HG03097 (cell line): ENCODE measurements at regions not wholly inside any gene's neighbourhood (a gene's known extent, or its start where the extent isn't known, plus 50 kb on each side); places are given as distances from the start of the nearest gene placed in this dataset.

Experiments
- ATAC-seq: cut with Tn5 transposase; IDR thresholded peaks from one replicate; pipeline ENCODE4 v1.9.1; 2021; ENCODE audit not compliant: unreplicated experiment, low FRiP score

DNA sequence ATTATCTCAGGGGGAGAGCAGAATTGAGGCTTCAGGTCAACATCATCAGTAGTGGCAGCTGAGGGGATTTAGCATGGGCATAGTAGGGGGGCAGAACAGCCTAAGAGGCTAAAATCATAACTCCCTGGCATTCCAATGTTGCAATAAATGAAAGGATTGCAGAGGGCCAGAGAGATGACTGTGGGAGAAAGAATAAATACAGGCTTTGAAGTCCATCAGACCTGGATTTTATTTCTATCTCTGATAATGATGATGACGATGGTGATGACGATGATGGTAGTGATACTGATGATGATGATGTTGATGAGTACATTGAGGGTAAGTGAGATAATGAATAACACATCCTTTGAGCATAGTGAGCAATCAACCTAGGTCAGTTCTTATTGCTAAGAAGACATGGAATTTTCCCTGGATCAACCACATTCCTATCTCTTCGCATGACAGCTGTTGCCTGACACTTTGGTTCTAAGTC lies 107.4 kb upstream of the CDH11 start:
- ATAC-seq = no peak

GRCh38 chr16:65227150-65227835 lies 105.4 kb upstream of the CDH11 start:
- no peak for ATAC-seq

DNA sequence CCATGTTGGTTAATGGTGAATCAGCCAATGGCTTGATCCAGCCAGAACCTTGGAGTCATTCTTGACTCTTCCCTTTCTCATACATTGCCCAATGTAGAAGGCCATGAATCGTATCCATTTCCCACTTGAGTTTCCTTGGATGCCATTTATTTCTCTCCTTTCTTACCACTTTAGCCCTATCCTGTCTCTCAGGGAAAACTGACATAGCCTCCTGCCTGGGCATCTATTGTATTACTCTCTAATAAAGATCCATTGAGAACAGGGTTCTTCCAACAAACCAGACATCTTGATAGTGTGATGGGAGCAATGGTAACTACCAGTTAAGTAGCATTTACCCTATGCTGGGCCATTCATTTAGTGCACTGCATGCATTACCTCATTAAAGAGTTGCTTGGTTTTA lies 104.2 kb upstream of the CDH11 start:
- no peak for ATAC-seq

DNA sequence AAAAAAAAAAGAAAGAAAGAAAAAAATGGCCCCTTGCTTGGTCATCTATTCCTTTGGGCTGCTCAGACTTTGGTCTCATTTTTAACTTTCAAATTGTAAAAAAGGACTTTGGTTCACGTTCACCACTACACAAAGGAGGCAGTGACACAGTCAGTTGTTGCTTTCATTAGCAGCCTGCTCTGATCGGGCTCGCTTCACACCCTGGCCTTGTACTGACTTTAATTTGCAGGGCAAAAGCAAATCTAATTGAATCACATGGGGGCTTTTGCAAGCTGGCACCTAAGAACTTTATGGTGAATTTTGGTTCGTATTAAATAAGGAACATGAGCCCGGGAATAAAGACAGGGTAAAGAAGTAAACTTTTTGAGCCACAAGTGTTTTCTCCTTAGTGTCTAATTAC lies 103.6 kb upstream of the CDH11 start:
- ATAC-seq = no peak

GRCh38 chr16:65224994-65225393 lies 103.1 kb upstream of the CDH11 start:
- no peak for ATAC-seq

GRCh38 chr16:65224471-65224870 lies 102.6 kb upstream of the CDH11 start:
- ATAC-seq = no peak

GRCh38 chr16:65223335-65223734 lies 101.5 kb upstream of the CDH11 start:
- no peak for ATAC-seq

DNA sequence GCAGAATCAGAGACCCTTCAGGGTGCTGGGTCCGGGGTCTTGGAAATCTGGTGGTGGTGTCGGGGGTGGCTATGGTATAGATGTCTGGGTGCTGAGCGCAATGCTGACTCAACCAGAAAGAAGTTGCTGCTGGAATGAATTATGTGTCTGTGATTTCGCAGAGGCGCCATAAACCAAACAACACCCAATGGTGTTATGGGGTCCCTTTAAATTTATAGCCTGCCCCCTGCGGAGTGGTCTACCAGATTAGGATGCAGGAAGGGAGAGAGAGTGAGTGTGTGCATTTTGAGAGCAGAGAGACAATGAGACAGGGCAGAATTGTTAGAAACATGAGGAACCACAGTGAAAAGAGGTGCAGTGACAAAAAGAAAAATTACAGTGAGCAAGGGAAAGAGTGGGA lies 100.7 kb upstream of the CDH11 start:
- no peak for ATAC-seq

DNA sequence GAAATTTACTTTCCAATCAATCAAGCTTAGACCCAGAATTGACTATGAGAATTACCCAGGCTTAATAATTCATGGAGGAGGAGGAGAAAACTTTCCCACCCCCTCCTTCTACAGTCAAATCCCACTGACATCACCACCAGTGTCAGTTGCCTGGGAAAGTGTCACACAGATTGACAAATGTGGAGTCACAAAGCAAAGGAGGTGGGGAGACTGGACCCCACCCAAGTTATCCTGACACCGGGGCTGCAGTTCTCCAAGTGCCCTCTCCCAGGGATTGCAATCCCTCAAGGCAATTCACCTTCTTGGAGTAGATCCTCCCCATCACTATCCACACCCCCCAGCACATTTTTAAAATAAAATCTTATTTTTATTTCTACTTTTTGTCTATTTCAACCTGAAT lies 100.2 kb upstream of the CDH11 start:
- ATAC-seq = no peak

GRCh38 chr16:65219786-65220185 lies 97.9 kb upstream of the CDH11 start:
- no peak for ATAC-seq

- ATAC-seq = no peak
Measured at GRCh38 chr16:65218348-65218747, 96.5 kb upstream of the CDH11 start.

DNA sequence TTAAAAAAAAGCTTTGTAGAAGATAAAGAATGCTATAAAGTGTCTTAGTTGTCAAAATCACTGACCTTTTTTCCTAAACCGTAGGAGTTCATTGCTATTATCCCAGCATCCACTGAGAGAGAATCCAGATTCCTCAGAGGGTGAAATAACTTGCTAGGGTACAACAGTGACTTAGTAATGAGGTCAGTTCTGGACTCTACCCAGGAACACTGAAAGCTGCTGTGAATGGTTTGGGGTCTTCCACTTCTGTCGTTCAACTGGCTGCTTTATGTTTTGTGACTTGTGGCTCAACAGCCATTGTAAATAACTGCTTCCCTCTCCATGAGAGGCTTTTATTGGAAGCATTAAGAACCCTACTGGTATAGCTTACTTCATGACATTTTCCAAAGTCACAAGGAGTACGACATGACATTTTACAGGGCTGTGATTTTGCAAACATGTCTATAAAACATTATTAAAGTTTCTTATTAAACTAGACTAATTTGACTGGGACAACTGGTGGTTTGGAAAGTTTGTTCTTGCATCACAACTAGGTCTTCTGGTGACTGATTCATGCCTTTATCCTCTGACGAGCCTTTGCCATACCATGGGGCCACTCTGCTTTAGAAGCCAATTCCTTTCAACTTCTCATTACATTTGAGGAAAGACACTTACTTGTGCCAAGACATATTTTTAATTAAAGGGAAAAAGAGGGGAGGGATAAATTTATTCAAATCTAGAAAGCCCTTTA lies 92.2 kb upstream of the CDH11 start:
- ATAC-seq = no peak

- no peak for ATAC-seq
Measured at GRCh38 chr16:65212791-65213190, 90.9 kb upstream of the CDH11 start.

GRCh38 chr16:65212240-65212639 lies 90.4 kb upstream of the CDH11 start:
- no peak for ATAC-seq

DNA sequence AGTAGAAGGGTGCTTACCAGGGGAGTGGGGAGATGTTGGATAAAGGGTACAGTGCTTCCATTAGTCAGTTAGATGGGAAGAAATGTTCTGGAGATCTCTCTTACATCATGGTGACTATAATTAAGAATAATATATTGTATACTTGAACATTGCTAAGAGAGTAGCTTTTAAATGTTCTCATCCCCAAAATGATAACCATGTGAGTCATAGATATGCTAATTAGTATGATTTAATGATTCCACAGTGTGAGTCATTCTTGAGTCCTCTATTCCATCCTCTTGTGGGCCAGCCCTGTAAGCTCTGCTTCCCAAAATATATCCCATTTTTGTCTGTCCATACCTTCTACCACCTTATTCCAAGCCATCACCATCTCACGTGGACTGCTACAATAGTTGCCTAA lies 80.6 kb upstream of the CDH11 start:
- no peak for ATAC-seq

- ATAC-seq = no peak
Measured at GRCh38 chr16:65201511-65201910, 79.6 kb upstream of the CDH11 start.

- no peak for ATAC-seq
Measured at GRCh38 chr16:65200857-65201256, 79.0 kb upstream of the CDH11 start.

DNA sequence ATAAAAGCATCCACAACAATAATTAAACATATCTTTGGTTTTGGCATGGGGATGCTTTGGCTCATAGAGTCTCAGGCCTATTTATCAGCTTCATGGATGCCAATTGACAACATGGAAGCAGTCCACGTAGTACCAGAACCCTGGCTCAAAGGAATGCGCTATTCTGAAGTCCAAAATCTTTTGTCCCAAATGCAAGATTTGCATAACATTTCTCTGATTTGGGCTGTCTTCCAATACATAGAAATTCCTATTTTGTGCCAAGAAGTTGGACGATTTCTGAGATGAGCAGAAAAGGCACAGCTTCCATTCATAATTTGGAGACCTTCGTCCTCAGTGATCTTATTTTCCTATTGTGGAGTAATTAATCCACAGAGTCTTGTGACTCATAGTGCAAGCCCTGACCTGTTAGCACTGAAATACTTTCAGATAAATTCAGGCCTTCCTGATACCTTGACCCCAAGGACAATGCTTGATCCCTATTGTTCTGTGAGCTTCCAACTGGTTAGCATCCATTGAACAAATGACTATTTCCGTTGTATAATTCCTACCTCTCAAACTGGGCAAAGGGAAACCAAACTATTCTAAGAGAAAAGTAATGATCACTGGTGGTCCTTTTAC lies 78.4 kb upstream of the CDH11 start:
- ATAC-seq = no peak

DNA sequence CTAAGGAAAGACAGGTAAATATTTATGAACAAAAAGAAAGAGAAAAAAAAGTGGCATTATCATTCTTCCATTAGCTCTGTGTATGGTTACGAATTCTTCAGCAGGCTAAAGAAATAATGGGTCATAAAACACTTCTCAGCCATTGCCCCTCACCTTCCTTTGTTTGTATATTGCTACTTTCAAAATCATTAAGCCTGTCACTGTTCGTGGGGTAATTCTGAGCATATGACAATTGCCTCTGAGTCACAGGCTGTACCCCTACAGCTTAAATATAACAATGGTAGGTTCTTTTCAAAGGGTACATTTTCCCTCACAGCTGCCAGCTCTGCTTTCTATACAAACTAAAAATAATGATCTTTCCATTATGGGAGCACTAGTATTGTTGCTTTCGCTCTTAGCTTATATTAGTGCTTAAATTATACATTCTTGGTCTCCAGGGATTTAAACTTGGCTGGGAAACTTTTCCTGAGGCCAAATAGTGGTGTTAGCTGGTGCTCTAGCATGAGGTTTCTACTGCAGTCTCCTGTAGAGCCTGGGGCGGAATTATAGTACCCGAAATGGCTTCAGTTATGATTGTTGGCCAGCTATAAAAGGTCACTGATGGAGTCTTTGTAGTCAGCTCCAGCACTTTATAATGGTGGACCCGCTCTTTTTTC lies 74.7 kb upstream of the CDH11 start:
- no peak for ATAC-seq

DNA sequence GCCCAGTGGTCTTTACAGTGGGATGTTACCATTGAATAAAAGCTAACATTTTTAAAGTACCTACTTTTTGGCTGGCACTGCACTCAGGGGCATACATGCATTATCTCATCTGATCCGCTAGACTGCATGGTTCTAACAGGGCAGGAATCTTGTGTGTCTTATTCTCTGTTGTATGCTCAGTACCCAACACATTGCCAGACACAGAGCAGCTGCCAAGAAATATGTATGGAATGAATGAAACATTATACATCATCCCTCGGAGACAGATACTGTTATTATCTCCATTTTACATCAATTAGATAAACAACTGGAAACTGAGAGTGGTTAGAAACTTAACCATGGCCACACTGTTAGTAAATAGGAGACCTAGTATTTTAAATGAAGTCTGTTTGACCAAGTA lies 74.1 kb upstream of the CDH11 start:
- ATAC-seq = no peak

DNA sequence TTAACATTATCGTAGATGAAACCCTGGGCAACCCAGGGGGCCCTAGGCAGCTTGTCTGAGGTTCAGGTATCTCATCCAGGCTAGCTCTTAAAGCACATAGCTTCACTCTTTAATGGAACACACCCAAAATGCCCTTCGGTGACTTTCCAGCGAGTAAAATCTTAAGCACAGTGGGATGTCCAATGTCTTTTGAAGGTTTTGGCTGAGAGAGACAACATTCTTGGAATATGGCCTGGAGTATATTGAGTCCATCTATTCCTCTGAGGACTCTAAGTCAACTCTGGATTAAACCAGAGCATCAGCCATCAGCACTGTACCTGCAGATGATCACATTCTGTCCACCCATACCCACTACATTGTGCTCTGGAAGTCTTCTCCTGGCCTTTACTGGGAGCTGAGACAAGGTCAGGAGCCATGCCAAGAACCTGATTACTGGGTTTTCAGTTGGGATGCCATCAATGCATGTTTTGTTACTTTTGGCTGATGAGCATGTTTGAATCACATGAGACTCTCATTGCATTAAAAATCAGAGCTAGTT lies 63.4 kb upstream of the CDH11 start:
- no peak for ATAC-seq
